NB4 (cell line): ENCODE measurements at regions not wholly inside any gene's neighbourhood (a gene's known extent, or its start where the extent isn't known, plus 50 kb on each side); places are given as distances from the start of the nearest gene placed in this dataset.

Experiments
- MAX ChIP-seq: IDR thresholded peaks from 2 replicates; pipeline ENCODE4 v1.6.1; 2011; ENCODE audit warnings: low read depth, low read length
- POLR2A ChIP-seq: IDR thresholded peaks from 2 replicates; pipeline ENCODE4 v1.6.1; 2011; ENCODE audit warnings: mild to moderate bottlenecking; ENCODE audit not compliant: insufficient read length; ENCODE audit errors: extremely low read depth
- TF ChIP-seq, protein P1 (sequence below): IDR thresholded peaks from one replicate; pipeline ENCODE4 v1.5.1; 2012; ENCODE audit warnings: low read depth, low read length

DNA sequence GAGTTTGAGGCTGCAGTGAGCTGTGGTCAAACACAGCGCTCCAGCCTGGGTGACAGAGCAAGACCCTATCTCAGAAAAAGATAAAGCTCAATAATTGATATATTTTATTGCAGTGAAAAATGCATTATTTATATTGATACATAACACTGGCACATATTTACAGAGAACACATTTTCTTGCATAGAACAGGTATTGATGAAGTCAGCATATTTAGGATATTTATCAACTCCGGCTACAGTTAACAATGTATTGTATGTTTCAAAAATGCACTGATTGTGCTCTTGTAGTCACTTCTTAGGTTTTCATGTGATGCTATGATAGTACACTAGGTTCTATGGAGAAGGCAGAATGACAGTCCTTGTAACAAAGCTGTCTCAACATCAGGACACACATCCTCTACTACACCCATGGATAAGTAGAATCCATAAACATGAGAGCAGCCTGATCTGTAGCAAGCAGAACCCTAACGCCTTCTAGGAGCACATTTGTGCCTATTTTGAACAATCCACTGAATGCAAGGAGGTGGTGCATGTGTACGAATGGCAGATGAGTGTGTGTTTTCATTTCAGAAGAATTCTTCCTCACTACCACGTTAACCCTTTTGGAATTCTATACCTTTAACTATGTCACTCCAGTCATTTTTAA, 586.1 kb upstream of the CELF2 start:
- TF ChIP-seq, protein P1, sequence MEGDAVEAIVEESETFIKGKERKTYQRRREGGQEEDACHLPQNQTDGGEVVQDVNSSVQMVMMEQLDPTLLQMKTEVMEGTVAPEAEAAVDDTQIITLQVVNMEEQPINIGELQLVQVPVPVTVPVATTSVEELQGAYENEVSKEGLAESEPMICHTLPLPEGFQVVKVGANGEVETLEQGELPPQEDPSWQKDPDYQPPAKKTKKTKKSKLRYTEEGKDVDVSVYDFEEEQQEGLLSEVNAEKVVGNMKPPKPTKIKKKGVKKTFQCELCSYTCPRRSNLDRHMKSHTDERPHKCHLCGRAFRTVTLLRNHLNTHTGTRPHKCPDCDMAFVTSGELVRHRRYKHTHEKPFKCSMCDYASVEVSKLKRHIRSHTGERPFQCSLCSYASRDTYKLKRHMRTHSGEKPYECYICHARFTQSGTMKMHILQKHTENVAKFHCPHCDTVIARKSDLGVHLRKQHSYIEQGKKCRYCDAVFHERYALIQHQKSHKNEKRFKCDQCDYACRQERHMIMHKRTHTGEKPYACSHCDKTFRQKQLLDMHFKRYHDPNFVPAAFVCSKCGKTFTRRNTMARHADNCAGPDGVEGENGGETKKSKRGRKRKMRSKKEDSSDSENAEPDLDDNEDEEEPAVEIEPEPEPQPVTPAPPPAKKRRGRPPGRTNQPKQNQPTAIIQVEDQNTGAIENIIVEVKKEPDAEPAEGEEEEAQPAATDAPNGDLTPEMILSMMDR, result no peak
- TF ChIP-seq POLR2A (no peak), MAX (no peak)
